ENCODE measurements at regions not wholly inside any gene's neighbourhood (a gene's known extent, or its start where the extent isn't known, plus 50 kb on each side); places are given as distances from the start of the nearest gene placed in this dataset.

- TF ChIP-seq EZH2phosphoT487 (IDR thresholded peaks at IDR 0.05; ENCODE audit: borderline replicate concordance, low read depth) (no peak), CTCF (IDR thresholded peaks at IDR 0.05) (peak; percentile 46), REST (IDR thresholded peaks at IDR 0.05; ENCODE audit: low read depth, low read length) (no peak), EP300 (IDR thresholded peaks at IDR 0.05; ENCODE audit: borderline replicate concordance in 1 of 2, low read depth in 1 of 2, low read length in 1 of 2) (no peak), RXRA (IDR thresholded peaks at IDR 0.05; ENCODE audit: borderline replicate concordance, low read depth) (no peak), NFIC (IDR thresholded peaks at IDR 0.05; ENCODE audit: borderline replicate concordance) (no peak), IRF3 (IDR thresholded peaks at IDR 0.05; ENCODE audit: low read depth, low read length) (no peak), TAF1 (IDR thresholded peaks at IDR 0.05; ENCODE audit: borderline replicate concordance, low read depth, low read length) (no peak)
Observed at GRCh38 chr12:107891967-107892366, 117.5 kb downstream of the ASCL4 start.

All from SK-N-SH (cell line).